Omental fat pad (tissue), 3 donors: ENCODE measurements at regions not wholly inside any gene's neighbourhood (a gene's known extent, or its start where the extent isn't known, plus 50 kb on each side); places are given as distances from the start of the nearest gene placed in this dataset.
"Not testable (repeated sequence)": the region's sequence is repeated elsewhere in the genome, so short reads cannot be mapped to it uniquely, and the experiment has no call there.

Experiments
- ATAC-seq: fragments of 150-250 bp; one replicate; pipeline ENCODE4 v1.9.1; 2016; ENCODE audit warnings: mild to moderate bottlenecking, moderate library complexity; ENCODE audit not compliant: low FRiP score
- DNase-seq: peaks from one replicate; pipeline ENCODE4 v3.0.0-alpha.2; 2019; ENCODE audit warnings: low spot score
- TF ChIP-seq, protein P1 (sequence below), 3 donors: fragments of 450-650 bp; IDR thresholded peaks; one replicate each; pipeline ENCODE4 v1.5.1; 2016 to 2017; ENCODE audit warnings: antibody characterized with exemption in 3 of 3, mild to moderate bottlenecking in 3 of 3, moderate library complexity in 2 of 3

DNA sequence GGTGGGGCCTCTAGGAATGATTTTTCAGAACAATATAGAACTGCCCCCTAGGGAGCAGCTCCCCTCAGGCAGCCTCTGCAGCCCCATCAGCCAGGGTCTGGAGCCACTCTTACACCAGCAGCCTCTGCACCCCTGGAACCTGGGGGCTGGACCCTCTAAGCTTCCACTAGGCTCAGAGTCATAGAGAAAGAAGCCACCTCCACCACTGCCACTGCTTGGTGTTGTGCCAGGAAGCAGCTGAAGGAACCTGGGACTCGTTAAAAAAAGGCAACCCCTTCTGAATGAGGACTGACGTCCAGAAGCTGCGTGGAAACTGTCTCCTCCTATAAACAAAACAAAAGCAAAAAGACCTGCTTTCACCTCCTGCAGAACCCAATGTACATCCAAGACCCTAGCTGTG is 98.1 kb upstream of the HS6ST1 start:
- ATAC-seq (no peak), DNase-seq (no peak)
- TF ChIP-seq, protein P1, sequence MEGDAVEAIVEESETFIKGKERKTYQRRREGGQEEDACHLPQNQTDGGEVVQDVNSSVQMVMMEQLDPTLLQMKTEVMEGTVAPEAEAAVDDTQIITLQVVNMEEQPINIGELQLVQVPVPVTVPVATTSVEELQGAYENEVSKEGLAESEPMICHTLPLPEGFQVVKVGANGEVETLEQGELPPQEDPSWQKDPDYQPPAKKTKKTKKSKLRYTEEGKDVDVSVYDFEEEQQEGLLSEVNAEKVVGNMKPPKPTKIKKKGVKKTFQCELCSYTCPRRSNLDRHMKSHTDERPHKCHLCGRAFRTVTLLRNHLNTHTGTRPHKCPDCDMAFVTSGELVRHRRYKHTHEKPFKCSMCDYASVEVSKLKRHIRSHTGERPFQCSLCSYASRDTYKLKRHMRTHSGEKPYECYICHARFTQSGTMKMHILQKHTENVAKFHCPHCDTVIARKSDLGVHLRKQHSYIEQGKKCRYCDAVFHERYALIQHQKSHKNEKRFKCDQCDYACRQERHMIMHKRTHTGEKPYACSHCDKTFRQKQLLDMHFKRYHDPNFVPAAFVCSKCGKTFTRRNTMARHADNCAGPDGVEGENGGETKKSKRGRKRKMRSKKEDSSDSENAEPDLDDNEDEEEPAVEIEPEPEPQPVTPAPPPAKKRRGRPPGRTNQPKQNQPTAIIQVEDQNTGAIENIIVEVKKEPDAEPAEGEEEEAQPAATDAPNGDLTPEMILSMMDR (IDR thresholded peaks at IDR 0.05) = no peak

GRCh38 chr2:128417264-128417663 is 98.6 kb upstream of the HS6ST1 start:
- not testable (repeated sequence) for DNase-seq, ATAC-seq

GRCh38 chr2:128420131-128420530 is 101.5 kb upstream of the HS6ST1 start:
- TF ChIP-seq, protein P1 (IDR thresholded peaks at IDR 0.05) = no peak
- ATAC-seq (no peak), DNase-seq (no peak)

- DNase-seq (no peak), ATAC-seq (no peak)
- TF ChIP-seq, protein P1 (IDR thresholded peaks at IDR 0.05) = no peak
These were observed 102.1 kb upstream of the HS6ST1 start for GRCh38 chr2:128420776-128421175.

DNA sequence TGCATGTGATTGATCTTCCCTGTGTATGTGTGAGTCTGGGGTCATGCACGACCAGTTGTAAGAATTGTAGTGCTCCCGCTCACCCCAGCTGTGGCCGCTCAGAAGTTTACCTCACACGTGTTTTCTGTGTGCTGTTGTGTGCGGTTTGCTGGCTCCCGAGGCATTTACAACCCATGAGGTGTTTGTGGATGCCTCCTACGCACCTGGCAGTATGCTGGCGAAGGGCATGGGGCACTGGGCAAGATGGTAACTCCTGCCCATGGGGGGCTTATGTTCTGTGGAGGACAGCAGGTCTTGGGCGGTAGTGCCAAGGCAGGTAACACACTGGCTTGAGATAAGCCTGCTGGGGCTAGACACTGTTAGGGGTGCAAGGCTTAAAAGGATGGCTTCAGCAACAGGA is 102.6 kb upstream of the HS6ST1 start:
- no peak for DNase-seq
- TF ChIP-seq, protein P1 (IDR thresholded peaks at IDR 0.05) = no peak
- no peak for ATAC-seq

GRCh38 chr2:128421861-128422311 is 103.2 kb upstream of the HS6ST1 start:
- TF ChIP-seq, protein P1 (IDR thresholded peaks at IDR 0.05) = no peak
- DNase-seq (no peak), ATAC-seq (no peak)

DNA sequence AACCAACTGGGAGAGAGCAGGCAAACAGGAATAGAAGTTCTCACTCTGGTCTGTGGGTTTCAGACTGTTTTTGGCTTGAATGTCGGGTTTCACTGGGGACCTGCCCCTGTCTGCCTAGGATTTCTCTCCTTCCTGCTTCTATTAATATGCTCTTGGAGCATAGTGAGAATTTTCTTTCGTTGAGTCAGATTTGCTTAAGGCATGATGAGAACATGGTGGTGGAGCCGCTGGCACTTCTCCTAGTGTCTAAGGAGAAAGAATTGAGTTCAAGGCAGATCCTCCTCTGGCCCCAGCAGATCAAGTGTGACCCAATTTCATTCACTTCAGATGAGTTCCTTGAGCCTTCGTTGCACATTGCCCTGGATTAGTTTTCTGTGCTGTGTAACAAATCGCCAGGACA is 103.9 kb upstream of the HS6ST1 start:
- no peak for DNase-seq
- TF ChIP-seq, protein P1 (IDR thresholded peaks at IDR 0.05) = no peak
- ATAC-seq = no peak

DNA sequence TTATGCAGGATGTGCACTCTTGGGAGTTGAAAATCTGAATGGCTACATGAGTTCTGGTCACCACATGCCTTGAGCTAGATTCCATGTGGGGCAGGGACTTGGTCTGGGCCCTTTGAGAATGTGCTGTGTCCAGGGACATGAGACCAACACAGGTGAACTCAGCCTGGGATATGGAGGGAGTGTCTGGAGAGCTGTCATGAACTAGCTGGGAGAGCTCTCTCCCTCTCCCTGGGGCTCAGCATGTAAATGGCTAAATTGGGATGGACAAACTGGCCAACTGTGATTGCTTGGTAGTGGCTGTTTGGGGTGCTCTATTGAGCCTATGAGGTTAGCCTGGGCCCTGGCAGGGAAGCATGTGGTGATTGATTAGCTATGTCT is 105.1 kb upstream of the HS6ST1 start:
- TF ChIP-seq, protein P1 (IDR thresholded peaks at IDR 0.05) = no peak
- ATAC-seq (no peak), DNase-seq (no peak)
